ENCODE measurements at regions not wholly inside any gene's neighbourhood (a gene's known extent, or its start where the extent isn't known, plus 50 kb on each side); places are given as distances from the start of the nearest gene placed in this dataset.

DNA sequence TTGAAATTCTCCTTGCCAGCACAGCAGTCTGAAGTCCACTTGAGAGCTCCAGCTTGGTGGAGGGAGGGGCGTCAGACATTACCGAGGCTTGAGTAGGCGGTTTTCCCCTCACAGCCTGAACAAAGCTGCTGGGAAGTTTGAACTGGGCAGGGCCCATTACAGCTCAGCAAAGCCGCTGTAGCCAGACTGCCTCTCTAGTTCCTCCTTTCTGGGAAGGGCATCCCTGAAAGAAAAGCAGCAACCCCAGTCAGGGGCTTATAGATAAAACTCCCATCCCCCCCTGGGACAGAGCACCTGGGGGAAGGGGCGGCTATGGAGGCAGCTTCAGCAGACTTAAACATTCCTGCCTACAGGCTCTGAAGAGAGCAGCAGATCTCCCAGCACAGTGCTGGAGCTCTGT lies 325.3 kb downstream of the GJA1 start:
- H3K4me3 ChIP-seq (replicated peaks; ENCODE audit: insufficient read depth, low read length): no peak overlapping the region
- no peak for DNase-seq (ENCODE audit: low read depth in 1 of 2, low spot score in 1 of 2)
- no peak overlapping the region for H3K27ac ChIP-seq (replicated peaks)
- no peaks in the 10 kb centered on the region for H3K27me3 ChIP-seq (ENCODE audit: insufficient read depth, poor library complexity, severe bottlenecking)
- TF ChIP-seq SPI1 (IDR thresholded peaks at IDR 0.05; ENCODE audit: borderline replicate concordance, low read depth): no peak
- TF ChIP-seq GABPA (IDR thresholded peaks at IDR 0.05; ENCODE audit: low read depth): no peak

DNA sequence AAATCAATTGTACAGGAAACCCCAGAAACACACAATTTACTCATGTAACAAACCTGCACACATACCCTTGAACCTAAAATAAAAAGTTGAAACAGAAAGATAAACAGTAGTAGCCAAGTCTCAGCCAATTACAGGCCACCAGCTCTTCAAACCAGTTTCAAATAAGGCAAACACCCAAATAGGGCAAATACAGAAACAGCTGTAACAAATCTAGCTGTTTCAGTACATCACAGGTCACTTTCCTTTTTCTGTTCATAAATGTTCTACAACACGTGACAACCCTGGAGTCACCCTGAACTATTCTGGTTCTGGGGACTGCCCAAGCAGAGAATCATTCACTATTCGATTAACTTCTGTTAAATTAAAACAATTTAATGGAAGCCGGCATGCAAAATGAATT lies 329.0 kb downstream of the GJA1 start:
- no peaks in the 10 kb centered on the region for H3K27me3 ChIP-seq (ENCODE audit: insufficient read depth, poor library complexity, severe bottlenecking)
- no peak overlapping the region for H3K27ac ChIP-seq (replicated peaks)
- no peak overlapping the region for H3K4me3 ChIP-seq (replicated peaks; ENCODE audit: insufficient read depth, low read length)
- DNase-seq (ENCODE audit: low read depth in 1 of 2, low spot score in 1 of 2): no peak
- TF ChIP-seq POLR2AphosphoS5 (IDR thresholded peaks at IDR 0.05; ENCODE audit: low read depth): no peak
- TF ChIP-seq, protein P1, sequence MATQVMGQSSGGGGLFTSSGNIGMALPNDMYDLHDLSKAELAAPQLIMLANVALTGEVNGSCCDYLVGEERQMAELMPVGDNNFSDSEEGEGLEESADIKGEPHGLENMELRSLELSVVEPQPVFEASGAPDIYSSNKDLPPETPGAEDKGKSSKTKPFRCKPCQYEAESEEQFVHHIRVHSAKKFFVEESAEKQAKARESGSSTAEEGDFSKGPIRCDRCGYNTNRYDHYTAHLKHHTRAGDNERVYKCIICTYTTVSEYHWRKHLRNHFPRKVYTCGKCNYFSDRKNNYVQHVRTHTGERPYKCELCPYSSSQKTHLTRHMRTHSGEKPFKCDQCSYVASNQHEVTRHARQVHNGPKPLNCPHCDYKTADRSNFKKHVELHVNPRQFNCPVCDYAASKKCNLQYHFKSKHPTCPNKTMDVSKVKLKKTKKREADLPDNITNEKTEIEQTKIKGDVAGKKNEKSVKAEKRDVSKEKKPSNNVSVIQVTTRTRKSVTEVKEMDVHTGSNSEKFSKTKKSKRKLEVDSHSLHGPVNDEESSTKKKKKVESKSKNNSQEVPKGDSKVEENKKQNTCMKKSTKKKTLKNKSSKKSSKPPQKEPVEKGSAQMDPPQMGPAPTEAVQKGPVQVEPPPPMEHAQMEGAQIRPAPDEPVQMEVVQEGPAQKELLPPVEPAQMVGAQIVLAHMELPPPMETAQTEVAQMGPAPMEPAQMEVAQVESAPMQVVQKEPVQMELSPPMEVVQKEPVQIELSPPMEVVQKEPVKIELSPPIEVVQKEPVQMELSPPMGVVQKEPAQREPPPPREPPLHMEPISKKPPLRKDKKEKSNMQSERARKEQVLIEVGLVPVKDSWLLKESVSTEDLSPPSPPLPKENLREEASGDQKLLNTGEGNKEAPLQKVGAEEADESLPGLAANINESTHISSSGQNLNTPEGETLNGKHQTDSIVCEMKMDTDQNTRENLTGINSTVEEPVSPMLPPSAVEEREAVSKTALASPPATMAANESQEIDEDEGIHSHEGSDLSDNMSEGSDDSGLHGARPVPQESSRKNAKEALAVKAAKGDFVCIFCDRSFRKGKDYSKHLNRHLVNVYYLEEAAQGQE (IDR thresholded peaks at IDR 0.05; ENCODE audit: insufficient replicate concordance, low read depth): no peak
- TF ChIP-seq, protein P2, sequence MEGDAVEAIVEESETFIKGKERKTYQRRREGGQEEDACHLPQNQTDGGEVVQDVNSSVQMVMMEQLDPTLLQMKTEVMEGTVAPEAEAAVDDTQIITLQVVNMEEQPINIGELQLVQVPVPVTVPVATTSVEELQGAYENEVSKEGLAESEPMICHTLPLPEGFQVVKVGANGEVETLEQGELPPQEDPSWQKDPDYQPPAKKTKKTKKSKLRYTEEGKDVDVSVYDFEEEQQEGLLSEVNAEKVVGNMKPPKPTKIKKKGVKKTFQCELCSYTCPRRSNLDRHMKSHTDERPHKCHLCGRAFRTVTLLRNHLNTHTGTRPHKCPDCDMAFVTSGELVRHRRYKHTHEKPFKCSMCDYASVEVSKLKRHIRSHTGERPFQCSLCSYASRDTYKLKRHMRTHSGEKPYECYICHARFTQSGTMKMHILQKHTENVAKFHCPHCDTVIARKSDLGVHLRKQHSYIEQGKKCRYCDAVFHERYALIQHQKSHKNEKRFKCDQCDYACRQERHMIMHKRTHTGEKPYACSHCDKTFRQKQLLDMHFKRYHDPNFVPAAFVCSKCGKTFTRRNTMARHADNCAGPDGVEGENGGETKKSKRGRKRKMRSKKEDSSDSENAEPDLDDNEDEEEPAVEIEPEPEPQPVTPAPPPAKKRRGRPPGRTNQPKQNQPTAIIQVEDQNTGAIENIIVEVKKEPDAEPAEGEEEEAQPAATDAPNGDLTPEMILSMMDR (IDR thresholded peaks at IDR 0.05; ENCODE audit: insufficient read depth, low read length): no peak
- TF ChIP-seq SPI1 (IDR thresholded peaks at IDR 0.05; ENCODE audit: borderline replicate concordance, low read depth): no peak
- TF ChIP-seq GABPA (IDR thresholded peaks at IDR 0.05; ENCODE audit: low read depth): no peak

DNA sequence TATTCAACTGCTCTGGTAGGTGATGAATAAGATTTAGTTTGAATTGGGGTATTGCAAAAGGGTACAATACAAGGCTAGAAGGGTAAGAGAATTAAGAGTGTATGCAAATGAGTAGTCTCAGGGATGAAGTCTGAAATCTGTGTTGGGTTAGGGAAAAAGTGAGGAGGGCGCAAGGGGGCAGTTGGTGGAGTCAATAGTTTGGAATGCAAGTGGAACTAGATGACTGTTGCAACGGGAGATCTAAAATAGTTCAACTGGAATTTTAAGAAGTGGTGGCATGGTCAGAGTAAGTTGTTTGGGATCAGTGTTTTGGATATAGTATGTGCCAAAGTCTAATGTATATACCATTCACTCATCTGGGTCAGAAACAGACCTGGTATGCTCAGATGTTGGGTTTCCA lies 329.6 kb downstream of the GJA1 start:
- H3K27ac ChIP-seq (replicated peaks): no peak overlapping the region
- no peaks in the 10 kb centered on the region for H3K27me3 ChIP-seq (ENCODE audit: insufficient read depth, poor library complexity, severe bottlenecking)
- H3K4me3 ChIP-seq (replicated peaks; ENCODE audit: insufficient read depth, low read length): no peak overlapping the region
- no peak for DNase-seq (ENCODE audit: low read depth in 1 of 2, low spot score in 1 of 2)
- no peak for TF ChIP-seq GABPA (IDR thresholded peaks at IDR 0.05; ENCODE audit: low read depth)
- no peak for TF ChIP-seq SPI1 (IDR thresholded peaks at IDR 0.05; ENCODE audit: borderline replicate concordance, low read depth)
- TF ChIP-seq, protein P1 (IDR thresholded peaks at IDR 0.05; ENCODE audit: insufficient replicate concordance, low read depth): no peak
- no peak for TF ChIP-seq POLR2AphosphoS5 (IDR thresholded peaks at IDR 0.05; ENCODE audit: low read depth)
- TF ChIP-seq, protein P2 (IDR thresholded peaks at IDR 0.05; ENCODE audit: insufficient read depth, low read length): no peak

DNA sequence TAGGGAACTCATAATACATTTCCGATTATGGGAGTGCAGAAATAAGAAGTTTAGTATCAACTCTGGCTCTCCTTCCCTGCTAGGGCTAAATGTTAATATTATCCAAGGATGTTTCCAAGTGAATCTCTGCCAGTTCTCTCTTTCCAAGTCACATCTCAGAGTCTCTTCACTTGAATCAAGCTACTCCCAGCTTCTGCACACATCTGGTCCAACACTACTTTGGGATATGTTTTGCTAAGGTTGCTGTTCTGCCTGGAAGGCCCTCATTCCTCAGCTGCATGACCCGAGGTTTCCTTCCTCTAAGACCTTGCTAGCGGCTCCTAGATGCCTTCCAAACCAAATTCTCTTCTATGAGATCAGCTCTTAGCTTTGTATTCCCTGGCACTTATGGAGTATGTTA lies 331.8 kb downstream of the GJA1 start:
- Histone ChIP-seq H3K27me3 (ENCODE audit: insufficient read depth, poor library complexity, severe bottlenecking) (no peaks in the 10 kb centered on the region), H3K4me3 (replicated peaks; ENCODE audit: insufficient read depth, low read length) (no peak overlapping the region), H3K27ac (replicated peaks) (no peak overlapping the region)
- no peak for TF ChIP-seq POLR2AphosphoS5 (IDR thresholded peaks at IDR 0.05; ENCODE audit: low read depth)
- no peak for TF ChIP-seq SPI1 (IDR thresholded peaks at IDR 0.05; ENCODE audit: borderline replicate concordance, low read depth)
- TF ChIP-seq, protein P2 (IDR thresholded peaks at IDR 0.05; ENCODE audit: insufficient read depth, low read length): no peak
- TF ChIP-seq, protein P1 (IDR thresholded peaks at IDR 0.05; ENCODE audit: insufficient replicate concordance, low read depth): no peak
- no peak for TF ChIP-seq GABPA (IDR thresholded peaks at IDR 0.05; ENCODE audit: low read depth)
- DNase-seq (ENCODE audit: low read depth in 1 of 2, low spot score in 1 of 2): no peak
